ENCODE measurements at regions not wholly inside any gene's neighbourhood (a gene's known extent, or its start where the extent isn't known, plus 50 kb on each side); places are given as distances from the start of the nearest gene placed in this dataset.
"Not testable (repeated sequence)": the region's sequence is repeated elsewhere in the genome, so short reads cannot be mapped to it uniquely, and the experiment has no call there.

GRCh38 chr4:38529189-38530115 is 134.5 kb upstream of the KLF3 start:
- DNase-seq = no peak

- no peak for DNase-seq
These were observed 133.5 kb upstream of the KLF3 start for GRCh38 chr4:38530486-38530885.

- peak; percentile 10 for DNase-seq
These were observed 132.8 kb upstream of the KLF3 start for GRCh38 chr4:38531141-38531727.

GRCh38 chr4:38532908-38533499 is 131.0 kb upstream of the KLF3 start:
- no peak for DNase-seq

GRCh38 chr4:38534344-38535045 is 129.5 kb upstream of the KLF3 start:
- DNase-seq = no peak

GRCh38 chr4:38535071-38535470 is 128.9 kb upstream of the KLF3 start:
- DNase-seq = not testable (repeated sequence)

GRCh38 chr4:38535717-38536116 is 128.3 kb upstream of the KLF3 start:
- no peak for DNase-seq

GRCh38 chr4:38536716-38537115 is 127.3 kb upstream of the KLF3 start:
- no peak for DNase-seq

GRCh38 chr4:38537666-38538065 is 126.3 kb upstream of the KLF3 start:
- no peak for DNase-seq

- DNase-seq = no peak
These were observed 125.5 kb upstream of the KLF3 start for GRCh38 chr4:38538517-38538916.

- DNase-seq = no peak
These were observed 124.5 kb upstream of the KLF3 start for GRCh38 chr4:38539501-38539900.

GRCh38 chr4:38547052-38547451 is 116.9 kb upstream of the KLF3 start:
- no peak for DNase-seq

- no peak for DNase-seq
These were observed 115.7 kb upstream of the KLF3 start for GRCh38 chr4:38548256-38548655.

GRCh38 chr4:38559374-38559773 is 104.6 kb upstream of the KLF3 start:
- no peak for DNase-seq

GRCh38 chr4:38560340-38560739 is 103.7 kb upstream of the KLF3 start:
- no peak for DNase-seq

- DNase-seq = no peak
These were observed 103.0 kb upstream of the KLF3 start for GRCh38 chr4:38560768-38561558.

GRCh38 chr4:38562751-38563198 is 101.2 kb upstream of the KLF3 start:
- DNase-seq = peak; percentile 59

GRCh38 chr4:38563707-38564495 is 100.1 kb upstream of the KLF3 start:
- no peak for DNase-seq

GRCh38 chr4:38565271-38566199 is 98.5 kb upstream of the KLF3 start:
- DNase-seq = peak; percentile 88

- peak; percentile 50 for DNase-seq
These were observed 97.1 kb upstream of the KLF3 start for GRCh38 chr4:38566806-38567398.

Data from fibroblast of upper back skin (primary cell).